NCI-H2171 (cell line): ENCODE measurements at regions not wholly inside any gene's neighbourhood (a gene's known extent, or its start where the extent isn't known, plus 50 kb on each side); places are given as distances from the start of the nearest gene placed in this dataset.

Source experiments
- DNase-seq: peaks from one replicate; lab custom pipeline; 2025; lab: John Stamatoyannopoulos, UW

DNA sequence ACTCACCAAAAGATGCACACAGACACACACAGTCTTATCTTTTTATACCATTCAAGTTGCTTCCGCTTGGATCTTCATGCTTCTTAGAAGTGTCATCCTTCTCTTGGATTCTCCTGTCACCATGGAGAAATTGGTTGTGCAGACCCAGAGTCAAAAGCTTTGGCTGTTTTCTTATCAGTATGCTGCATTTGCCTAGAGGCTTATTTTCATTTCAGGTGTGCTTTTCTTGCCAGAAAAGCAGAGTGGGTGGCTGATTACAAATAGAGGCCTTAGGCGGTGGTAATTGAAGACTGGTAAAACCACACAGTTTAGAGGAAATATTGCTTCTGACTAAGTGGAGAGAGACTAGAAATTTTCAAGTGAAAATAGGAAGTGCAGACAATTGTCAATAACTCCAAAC is 70.2 kb upstream of the TLE4 start:
- DNase-seq, result no peak

DNA sequence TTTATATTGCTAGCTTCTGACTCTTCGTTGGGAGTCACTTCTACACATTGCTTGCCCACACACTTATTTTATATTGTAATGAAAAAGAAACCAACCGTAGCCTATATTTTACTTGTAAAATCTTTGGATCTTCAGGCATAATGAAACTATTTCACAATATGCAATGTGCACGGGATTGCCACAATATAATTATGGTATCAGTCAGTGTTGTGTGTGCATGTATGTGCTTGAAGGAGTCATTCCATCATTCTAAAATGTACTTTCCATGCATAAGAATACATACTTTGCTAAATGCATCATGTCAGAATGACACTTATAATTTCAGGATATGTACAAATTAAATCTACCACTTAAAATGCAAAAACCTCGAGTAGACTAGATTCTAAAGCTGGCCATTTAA is 64.0 kb upstream of the TLE4 start:
- no peak for DNase-seq

DNA sequence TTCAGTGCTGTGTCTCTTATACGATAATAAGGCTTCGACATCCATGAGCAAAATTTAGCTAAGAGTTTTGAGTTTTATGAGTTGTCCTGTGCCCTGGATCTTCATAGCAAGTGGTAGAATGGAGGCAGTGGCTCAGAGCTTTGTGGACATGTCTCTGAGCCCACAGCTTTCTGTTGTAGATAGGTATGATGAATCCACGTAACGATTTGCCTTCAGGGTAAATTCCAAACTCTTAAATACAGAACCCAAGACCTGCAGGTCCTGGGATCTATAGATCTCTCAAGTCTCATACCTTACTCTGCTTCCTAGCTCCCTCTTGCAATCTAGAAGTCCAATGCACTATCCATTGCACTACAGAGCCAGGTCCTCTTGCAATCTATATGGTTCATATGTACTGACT is 59.5 kb upstream of the TLE4 start:
- no peak for DNase-seq
